SH-SY5Y (cell line): ENCODE measurements at regions not wholly inside any gene's neighbourhood (a gene's known extent, or its start where the extent isn't known, plus 50 kb on each side); places are given as distances from the start of the nearest gene placed in this dataset.

ENCODE experiments used
- GATA2 ChIP-seq: IDR thresholded peaks from 2 replicates; pipeline ENCODE4 v1.6.1; 2011; ENCODE audit warnings: mild to moderate bottlenecking, low read depth, low read length
- GATA3 ChIP-seq: IDR thresholded peaks from 2 replicates; pipeline ENCODE4 v1.6.1; 2011; ENCODE audit warnings: low read depth, mild to moderate bottlenecking, low read length, moderate library complexity

- no peak for TF ChIP-seq GATA2
- TF ChIP-seq GATA3: no peak
Observed at GRCh38 chr9:81741103-81741502, 51.8 kb upstream of the TLE1 start.

- no peak for TF ChIP-seq GATA3
Observed at GRCh38 chr9:81748091-81748490, 58.7 kb upstream of the TLE1 start.

GRCh38 chr9:81753436-81753835 lies 64.1 kb upstream of the TLE1 start:
- TF ChIP-seq GATA2 (no peak), GATA3 (no peak)

GRCh38 chr9:81754245-81754644 lies 64.9 kb upstream of the TLE1 start:
- no peak for TF ChIP-seq GATA2
- no peak for TF ChIP-seq GATA3

- TF ChIP-seq GATA2 (no peak), GATA3 (no peak)
Observed at GRCh38 chr9:81755721-81756120, 66.4 kb upstream of the TLE1 start.

- no peak for TF ChIP-seq GATA3
- TF ChIP-seq GATA2: no peak
Observed at GRCh38 chr9:81756561-81756960, 67.2 kb upstream of the TLE1 start.

GRCh38 chr9:81758123-81758797 lies 68.9 kb upstream of the TLE1 start:
- TF ChIP-seq GATA3 (no peak), GATA2 (no peak)

- TF ChIP-seq GATA3: no peak
- no peak for TF ChIP-seq GATA2
Observed at GRCh38 chr9:81759680-81760215, 70.4 kb upstream of the TLE1 start.

GRCh38 chr9:81767921-81768320 lies 78.6 kb upstream of the TLE1 start:
- TF ChIP-seq GATA3 (no peak), GATA2 (no peak)

GRCh38 chr9:81771571-81771970 lies 82.2 kb upstream of the TLE1 start:
- TF ChIP-seq GATA2 (no peak), GATA3 (no peak)

- TF ChIP-seq GATA2 (no peak), GATA3 (no peak)
Observed at GRCh38 chr9:81772144-81772543, 82.8 kb upstream of the TLE1 start.

- TF ChIP-seq GATA2: no peak
- no peak for TF ChIP-seq GATA3
Observed at GRCh38 chr9:81776390-81776789, 87.0 kb upstream of the TLE1 start.

GRCh38 chr9:81776834-81777233 lies 87.5 kb upstream of the TLE1 start:
- no peak for TF ChIP-seq GATA3

- no peak for TF ChIP-seq GATA3
- TF ChIP-seq GATA2: no peak
Observed at GRCh38 chr9:81777482-81777881, 88.1 kb upstream of the TLE1 start.

GRCh38 chr9:81782313-81782995 lies 93.1 kb upstream of the TLE1 start:
- TF ChIP-seq GATA3 (no peak), GATA2 (no peak)

- TF ChIP-seq GATA3 (no peak), GATA2 (no peak)
Observed at GRCh38 chr9:81787747-81788632, 98.6 kb upstream of the TLE1 start.

- TF ChIP-seq GATA3 (no peak), GATA2 (no peak)
Observed at GRCh38 chr9:81789721-81790120, 100.4 kb upstream of the TLE1 start.
